Activated gamma-delta T cell treated with Interleukin-2 at 50 U/mL for 16 hours (primary cell): ENCODE measurements at regions not wholly inside any gene's neighbourhood (a gene's known extent, or its start where the extent isn't known, plus 50 kb on each side); places are given as distances from the start of the nearest gene placed in this dataset.

ENCODE experiments used
- DNase-seq: peaks from one replicate; pipeline ENCODE4 v3.0.0-alpha.2; 2020

DNA sequence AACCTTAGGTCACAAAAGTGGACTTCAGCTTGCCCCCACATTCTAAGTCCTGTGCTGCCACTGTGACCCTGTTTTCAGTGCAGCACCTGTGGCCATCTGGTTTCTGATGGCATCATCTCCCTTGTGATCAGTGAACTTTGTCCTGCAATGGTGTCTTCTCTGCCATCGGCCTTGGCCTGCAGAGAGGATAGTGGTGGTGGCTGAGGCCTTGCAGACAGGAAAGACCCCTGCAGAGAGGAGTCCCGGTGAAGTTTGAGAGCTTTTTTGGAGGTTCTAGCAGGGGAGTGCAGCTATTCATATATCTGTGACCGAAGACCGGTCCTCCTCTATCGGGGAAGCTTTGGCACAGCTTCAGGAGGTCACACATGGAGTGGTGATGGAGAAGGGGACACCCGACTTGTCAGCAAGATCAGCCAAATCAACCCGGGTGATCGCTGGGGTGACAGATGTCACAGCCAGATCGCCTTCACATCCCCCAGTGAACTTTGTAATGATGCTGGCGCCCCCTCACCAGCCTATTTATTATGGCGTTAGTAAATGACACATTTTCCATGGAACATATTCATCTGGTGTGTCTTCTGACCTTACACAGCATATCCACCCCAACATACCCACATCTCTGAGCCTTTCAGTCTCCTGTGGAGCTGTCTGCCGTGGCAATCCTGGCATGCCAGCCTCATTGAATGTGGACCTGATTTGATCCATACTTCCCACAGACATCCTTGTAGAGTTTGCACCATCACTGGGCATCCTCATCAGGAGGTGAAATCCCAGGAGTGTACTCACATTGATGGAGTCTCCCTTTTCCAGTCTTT lies 136.1 kb downstream of the PAPOLA start:
- DNase-seq = no peak

DNA sequence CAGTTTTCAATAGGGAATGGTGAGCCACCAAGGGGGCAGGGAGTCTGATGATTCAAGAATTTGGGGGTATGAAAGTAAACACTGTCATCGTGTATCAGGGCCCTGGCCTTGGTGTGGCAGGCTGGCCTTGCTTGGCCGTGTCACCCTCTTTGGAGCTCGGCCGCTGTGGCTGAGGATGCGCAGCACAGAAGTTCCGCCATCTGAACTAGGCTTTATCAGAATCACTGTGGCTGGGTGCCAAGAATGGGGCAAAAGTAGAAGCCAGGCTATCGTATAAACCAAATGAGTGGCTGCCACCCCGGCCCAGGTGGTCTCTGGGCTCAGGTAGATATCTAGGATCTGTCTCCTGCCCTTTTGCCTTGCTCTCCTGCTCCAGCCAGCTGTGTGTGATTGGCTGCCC lies 137.4 kb downstream of the PAPOLA start:
- DNase-seq = no peak

GRCh38 chr14:96648506-96649326 lies 146.5 kb downstream of the PAPOLA start:
- no peak for DNase-seq

DNA sequence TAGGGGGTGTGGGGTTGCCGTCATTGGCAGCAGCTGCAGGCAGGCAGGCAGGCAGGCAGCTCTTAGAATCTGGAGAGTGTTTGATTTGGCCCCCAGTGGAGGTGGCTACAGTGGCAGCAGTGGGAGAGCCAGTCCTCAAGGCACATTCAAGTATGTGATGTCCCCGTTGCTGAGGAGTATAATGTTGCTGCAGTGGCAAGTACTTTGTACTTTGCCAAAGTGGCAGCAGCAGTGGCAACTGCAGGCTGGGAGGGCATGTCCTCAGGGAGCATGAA lies 147.1 kb downstream of the PAPOLA start:
- DNase-seq = no peak

DNA sequence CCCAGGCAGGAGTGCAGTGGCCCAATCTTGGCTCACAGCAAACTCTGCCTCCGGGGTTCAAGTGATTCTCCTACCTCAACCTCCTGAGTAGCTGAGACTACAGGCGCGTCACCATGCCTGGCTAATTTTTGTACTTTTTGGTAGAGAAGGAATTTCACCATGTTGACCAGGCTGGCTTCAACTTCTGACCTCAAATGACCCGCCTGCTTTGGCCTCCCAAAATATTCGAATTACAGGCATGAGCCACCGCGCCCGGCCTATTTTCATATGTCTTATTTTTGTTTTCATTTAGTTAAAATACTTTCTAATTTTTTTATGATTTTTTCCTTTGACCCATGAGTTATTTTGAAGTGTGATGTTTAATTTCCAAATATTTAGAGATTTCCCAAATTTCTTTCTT lies 143.6 kb upstream of the VRK1 start:
- no peak for DNase-seq

- no peak for DNase-seq
Measured at GRCh38 chr14:96658611-96659010, 138.6 kb upstream of the VRK1 start.

DNA sequence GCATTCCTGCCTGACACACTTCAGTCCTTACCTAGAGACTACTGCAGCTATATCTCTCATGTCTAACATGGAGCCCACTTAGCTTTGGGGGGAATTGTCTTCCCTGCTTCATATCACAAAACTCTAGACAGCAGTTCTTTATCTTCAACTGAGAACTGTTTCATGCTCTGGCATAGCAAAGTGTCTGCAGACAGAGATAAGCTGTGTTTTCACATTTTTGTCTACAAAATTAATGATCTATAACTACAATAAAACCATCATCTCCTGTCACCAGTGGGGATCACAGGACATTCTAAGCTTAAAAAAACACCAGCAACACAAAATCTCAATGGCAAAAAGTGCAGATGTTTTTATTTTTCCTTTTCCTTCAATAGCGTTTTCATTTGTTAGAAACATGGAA lies 137.1 kb upstream of the VRK1 start:
- DNase-seq = no peak

- DNase-seq = no peak
Measured at GRCh38 chr14:96660667-96661066, 136.5 kb upstream of the VRK1 start.

- no peak for DNase-seq
Measured at GRCh38 chr14:96661244-96661969, 135.8 kb upstream of the VRK1 start.

DNA sequence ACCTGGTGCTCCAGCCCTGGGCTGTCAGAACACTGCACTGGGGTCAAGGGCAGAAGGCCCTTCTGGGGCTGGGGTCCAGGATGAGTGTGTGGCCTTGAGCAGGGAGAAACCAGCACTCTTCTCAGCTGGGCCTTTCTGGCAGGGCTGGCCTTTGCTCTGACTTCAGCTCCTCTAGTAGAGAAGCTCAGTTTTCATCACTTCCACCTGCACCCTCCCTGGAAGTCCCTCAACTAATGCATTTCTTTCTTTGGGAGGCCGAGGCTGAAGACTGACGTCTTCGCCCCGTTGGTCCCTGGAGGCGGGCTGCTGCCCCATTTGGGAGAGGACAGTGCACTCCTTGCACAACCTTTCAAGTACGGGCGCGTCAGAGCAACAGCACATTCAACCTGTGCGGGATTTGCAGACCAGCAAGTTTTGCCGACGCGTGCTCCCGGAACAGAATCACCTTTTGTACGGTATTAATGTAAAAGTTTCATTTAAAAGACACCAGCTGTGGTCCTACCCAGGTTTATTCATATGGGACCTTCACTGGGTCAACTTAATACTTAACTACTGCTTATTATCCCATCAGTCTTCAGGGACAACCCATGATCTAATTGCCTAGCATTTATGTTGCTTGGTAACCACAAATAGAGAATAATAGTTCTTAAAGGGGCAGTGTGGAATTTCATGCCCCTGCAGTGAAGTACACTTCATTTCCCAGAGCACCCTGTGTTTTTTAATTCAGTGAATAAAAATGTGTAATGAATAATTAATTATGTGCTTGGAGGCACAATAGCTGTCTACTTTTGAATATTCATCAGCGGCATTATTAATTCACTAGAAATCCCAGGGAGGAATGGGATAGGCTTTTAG lies 134.8 kb upstream of the VRK1 start:
- no peak for DNase-seq

- no peak for DNase-seq
Measured at GRCh38 chr14:96663076-96663475, 134.1 kb upstream of the VRK1 start.

DNA sequence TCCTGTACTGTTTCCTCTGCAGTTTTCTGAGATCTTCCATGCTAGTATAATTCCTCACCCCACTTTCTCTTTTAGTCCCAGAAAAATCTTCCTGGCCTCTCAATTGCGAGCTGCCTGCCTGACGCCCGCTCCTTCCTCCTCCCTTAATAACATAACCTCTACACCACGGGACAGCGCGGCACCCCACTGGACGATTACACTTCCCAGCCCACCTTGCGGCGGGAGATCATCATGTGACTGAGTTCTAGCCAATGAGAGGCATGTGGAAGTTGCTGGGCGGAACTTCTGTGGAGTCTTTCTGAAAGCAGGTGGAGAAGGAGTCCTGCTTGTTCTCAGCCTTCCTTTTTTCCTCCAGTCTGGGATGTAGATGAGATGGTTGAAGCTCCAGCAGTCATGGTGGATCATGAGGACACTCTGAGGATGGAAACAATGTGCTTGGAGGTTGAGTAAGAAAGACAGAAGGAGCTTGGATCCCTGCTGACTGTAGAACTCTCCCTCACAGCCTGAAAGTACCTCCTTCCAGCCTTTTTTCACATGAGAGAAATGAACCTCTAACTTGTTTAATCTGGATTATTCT lies 133.6 kb upstream of the VRK1 start:
- DNase-seq = no peak

DNA sequence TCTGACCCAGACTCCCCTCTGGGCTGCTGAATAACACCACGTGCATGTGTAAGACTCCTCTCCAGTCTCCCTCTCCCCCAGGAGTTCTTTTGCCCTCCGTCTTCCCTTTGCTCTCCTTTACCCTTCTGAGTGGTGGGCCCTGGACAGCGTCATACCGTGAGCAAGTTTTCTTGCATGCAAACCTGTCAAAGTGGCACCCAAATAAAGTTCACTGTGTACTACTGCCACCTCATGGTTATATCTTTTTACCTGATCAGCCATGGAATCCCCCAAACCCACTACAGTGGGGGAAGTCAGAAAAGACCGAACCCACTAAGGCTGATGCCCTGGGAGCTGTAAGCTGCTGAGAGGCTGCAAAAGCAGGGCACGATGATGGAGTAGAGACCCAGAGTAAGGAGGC lies 131.1 kb upstream of the VRK1 start:
- DNase-seq = no peak

GRCh38 chr14:96670391-96670790 lies 126.8 kb upstream of the VRK1 start:
- DNase-seq = no peak

DNA sequence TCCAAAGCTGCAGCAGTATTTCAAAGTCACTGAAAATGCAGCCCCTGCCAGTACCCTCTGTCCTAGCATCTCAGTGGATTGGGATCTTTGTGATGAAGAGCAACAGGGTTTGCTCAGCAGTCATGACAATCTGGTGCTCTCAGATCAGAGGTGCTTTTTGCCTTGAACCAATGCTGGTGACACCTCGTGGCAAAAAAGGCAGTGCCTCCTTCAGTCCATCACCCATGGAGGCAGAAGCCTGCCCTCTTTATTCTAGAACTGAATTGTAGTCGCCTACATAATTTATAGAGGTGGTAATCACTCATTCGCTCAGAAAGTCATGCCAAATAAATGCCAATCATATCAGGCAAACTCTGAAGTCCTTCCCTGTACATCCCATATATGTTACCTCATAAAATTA lies 126.0 kb upstream of the VRK1 start:
- DNase-seq = no peak

DNA sequence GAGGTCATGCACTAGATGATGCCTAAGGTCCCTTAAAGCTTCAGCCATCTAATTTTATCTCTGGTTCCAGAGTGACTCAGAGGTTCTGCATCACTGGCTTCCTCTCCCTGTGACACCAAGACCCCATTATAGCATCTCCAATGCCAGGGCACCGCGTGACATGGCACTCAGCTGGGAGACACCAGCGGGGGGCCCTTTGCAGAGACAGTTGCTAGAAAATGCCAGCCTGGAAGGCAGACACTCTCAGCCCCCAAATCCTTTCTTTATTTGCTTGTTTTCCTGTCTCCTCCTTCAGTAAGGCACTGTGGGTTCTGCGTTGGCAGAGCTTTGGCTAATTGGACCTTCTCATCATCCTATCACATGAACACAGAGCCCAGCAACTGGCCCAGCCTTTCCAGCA lies 123.5 kb upstream of the VRK1 start:
- DNase-seq = no peak

DNA sequence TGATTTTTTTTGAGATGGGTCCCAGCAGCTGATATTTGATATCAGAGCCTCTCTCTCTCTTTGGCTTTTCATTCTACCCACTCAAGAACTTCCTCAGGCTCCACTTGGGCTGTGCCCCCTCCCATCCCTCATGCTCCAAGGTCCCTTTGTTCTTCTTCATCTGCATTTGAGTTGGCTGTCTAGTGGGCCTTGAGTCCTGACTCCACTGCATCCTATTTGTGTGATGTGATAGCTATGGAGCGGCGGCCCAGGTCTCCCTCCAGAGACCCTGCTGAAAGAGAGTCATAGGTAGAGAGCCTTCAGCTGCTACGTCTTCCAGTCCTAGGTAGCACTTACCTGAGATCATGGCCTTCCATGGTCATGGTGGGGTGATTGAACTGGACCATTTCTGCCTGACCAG lies 123.1 kb upstream of the VRK1 start:
- no peak for DNase-seq

- DNase-seq = no peak
Measured at GRCh38 chr14:96676166-96676565, 121.0 kb upstream of the VRK1 start.

DNA sequence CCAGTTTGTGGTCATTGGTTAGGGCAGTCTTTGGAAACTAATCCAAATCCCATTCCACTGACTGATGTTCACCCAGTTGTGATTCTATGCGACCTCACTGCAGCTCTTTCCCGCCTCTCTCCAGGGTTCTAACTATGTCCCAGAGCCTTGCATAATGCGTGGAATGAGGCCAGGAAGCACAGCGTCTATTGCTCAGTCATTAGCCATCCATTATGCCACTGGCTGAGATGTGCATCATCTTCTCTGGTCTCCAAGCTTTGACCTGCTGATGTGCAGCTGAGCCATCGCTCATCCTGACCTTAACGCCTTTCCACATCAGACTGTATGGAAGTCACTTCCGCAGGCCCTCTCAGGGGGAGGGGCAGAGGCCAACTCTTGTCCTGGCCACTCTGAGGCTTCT lies 115.4 kb upstream of the VRK1 start:
- no peak for DNase-seq

DNA sequence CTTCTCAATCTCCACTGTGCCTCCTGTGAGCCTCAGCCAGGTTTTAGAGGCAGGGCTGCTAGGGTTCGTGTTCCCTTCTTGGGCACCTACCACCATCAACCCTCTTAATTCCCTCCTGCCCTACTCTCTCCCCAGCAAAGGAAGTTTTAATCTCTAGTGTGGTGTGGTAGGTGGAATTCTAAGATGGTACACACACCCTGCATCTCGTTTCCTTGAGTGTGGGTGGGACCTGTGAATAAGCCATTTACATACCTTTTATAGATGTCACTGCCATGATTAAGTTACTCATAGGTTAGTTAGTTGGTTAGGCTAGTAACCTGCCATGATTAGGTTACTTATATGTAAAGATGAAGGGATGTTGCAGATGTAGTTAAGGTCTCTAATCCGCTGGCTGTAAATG lies 114.8 kb upstream of the VRK1 start:
- no peak for DNase-seq

DNA sequence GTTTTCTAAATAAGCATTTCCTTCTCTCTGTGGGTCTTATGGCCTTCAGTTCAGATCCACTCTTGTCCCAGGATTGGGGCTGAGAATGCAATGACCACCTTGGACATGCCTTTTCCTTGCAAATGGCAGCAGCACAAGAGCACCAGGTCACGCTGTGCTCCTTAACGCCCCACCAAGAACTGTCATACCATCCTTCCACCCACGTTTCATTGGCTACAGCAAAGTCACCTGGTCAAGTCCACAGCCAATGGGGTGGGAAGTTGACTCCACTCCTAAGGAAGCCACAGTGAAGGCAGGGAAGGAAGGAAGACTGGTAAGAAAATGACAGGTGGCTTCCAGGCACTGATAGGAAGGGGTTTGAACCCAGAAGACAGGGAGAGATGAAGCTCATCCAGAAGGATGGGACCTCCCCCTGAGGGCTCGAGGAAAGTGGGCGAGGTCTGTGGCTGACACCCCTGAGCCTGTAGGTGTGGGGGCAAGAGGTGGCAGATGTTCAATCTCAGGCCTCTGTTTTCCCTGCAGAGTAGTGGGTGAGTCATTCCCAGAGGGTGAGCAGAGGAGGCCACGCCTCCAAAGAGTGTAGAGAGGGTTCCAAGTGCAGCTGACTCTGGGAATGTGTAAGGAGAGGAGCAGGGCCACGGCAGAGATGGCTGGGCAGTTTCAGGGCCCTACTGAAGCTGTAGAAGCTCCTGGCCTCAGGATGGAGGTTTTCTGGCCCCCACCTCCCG lies 113.5 kb upstream of the VRK1 start:
- DNase-seq = no peak

- DNase-seq = no peak
Measured at GRCh38 chr14:96686126-96686525, 111.1 kb upstream of the VRK1 start.
